ENCODE measurements at regions not wholly inside any gene's neighbourhood (a gene's known extent, or its start where the extent isn't known, plus 50 kb on each side); places are given as distances from the start of the nearest gene placed in this dataset.

GRCh38 chr6:4592026-4592425 lies 184.2 kb upstream of the CDYL start:
- ATAC-seq = no peak
- TF ChIP-seq ZFP3 (CRISPR knock-in tag; IDR thresholded peaks at IDR 0.05) (no peak), ZNF565 (CRISPR knock-in tag; conservative IDR thresholded peaks at IDR 0.05; ENCODE audit: low read depth) (no peak), RARB (CRISPR knock-in tag; IDR thresholded peaks at IDR 0.05) (no peak), GLIS3 (CRISPR knock-in tag; IDR thresholded peaks at IDR 0.05) (no peak), PPARA (CRISPR knock-in tag; IDR thresholded peaks at IDR 0.05; ENCODE audit: borderline replicate concordance) (no peak), PATZ1 (CRISPR knock-in tag; IDR thresholded peaks at IDR 0.05; ENCODE audit: borderline replicate concordance) (no peak), CREB5 (CRISPR knock-in tag; IDR thresholded peaks at IDR 0.05; ENCODE audit: low read depth) (no peak), ARNTL (CRISPR knock-in tag; IDR thresholded peaks at IDR 0.05; ENCODE audit: borderline replicate concordance, low read depth) (no peak), TOX (CRISPR knock-in tag; IDR thresholded peaks at IDR 0.05; ENCODE audit: borderline replicate concordance) (no peak), ESRRG (CRISPR knock-in tag; IDR thresholded peaks at IDR 0.05) (no peak), POU6F1 (CRISPR knock-in tag; IDR thresholded peaks at IDR 0.05; ENCODE audit: borderline replicate concordance, low read depth) (no peak)

- ATAC-seq = no peak
These were observed 185.0 kb upstream of the CDYL start for GRCh38 chr6:4591218-4591617.

GRCh38 chr6:4589295-4589694 lies 186.9 kb upstream of the CDYL start:
- no peak for ATAC-seq
- no peak for TF ChIP-seq TSHZ2 (CRISPR knock-in tag; IDR thresholded peaks at IDR 0.05)
- no peak for TF ChIP-seq CSRNP3 (CRISPR knock-in tag; IDR thresholded peaks at IDR 0.05)
- no peak for TF ChIP-seq ARNTL (CRISPR knock-in tag; IDR thresholded peaks at IDR 0.05; ENCODE audit: borderline replicate concordance, low read depth)
- TF ChIP-seq TOX (CRISPR knock-in tag; IDR thresholded peaks at IDR 0.05; ENCODE audit: borderline replicate concordance) = no peak
- no peak for TF ChIP-seq ZC3H10 (CRISPR knock-in tag; IDR thresholded peaks at IDR 0.05)
- no peak for TF ChIP-seq ESRRG (CRISPR knock-in tag; IDR thresholded peaks at IDR 0.05)
- TF ChIP-seq OSR1 (CRISPR knock-in tag; IDR thresholded peaks at IDR 0.05) = no peak
- no peak for TF ChIP-seq TCF4 (CRISPR knock-in tag; IDR thresholded peaks at IDR 0.05; ENCODE audit: borderline replicate concordance)
- TF ChIP-seq ZFP3 (CRISPR knock-in tag; IDR thresholded peaks at IDR 0.05) = no peak
- no peak for TF ChIP-seq PATZ1 (CRISPR knock-in tag; IDR thresholded peaks at IDR 0.05; ENCODE audit: borderline replicate concordance)
- no peak for TF ChIP-seq ZNF8 (CRISPR knock-in tag; IDR thresholded peaks at IDR 0.05)
- no peak for TF ChIP-seq GLIS3 (CRISPR knock-in tag; IDR thresholded peaks at IDR 0.05)

More at GRCh38 chr6:4591218-4591617, 185.0 kb upstream of the CDYL start:
- no peak for TF ChIP-seq BACH2 (CRISPR knock-in tag; IDR thresholded peaks at IDR 0.05; ENCODE audit: borderline replicate concordance)
- TF ChIP-seq PATZ1 (CRISPR knock-in tag; IDR thresholded peaks at IDR 0.05; ENCODE audit: borderline replicate concordance) = no peak
- no peak for TF ChIP-seq OSR1 (CRISPR knock-in tag; IDR thresholded peaks at IDR 0.05)
- no peak for TF ChIP-seq CREB5 (CRISPR knock-in tag; IDR thresholded peaks at IDR 0.05; ENCODE audit: low read depth)

Data from SK-N-SH treated with all-trans-retinoic acid at 6 μM for 48 hours (cell line).